GM21390 (cell line): ENCODE measurements at regions not wholly inside any gene's neighbourhood (a gene's known extent, or its start where the extent isn't known, plus 50 kb on each side); places are given as distances from the start of the nearest gene placed in this dataset.

Source experiments
- ATAC-seq: cut with Tn5 transposase; IDR thresholded peaks from one replicate; pipeline ENCODE4 v1.9.1; 2021; ENCODE audit not compliant: unreplicated experiment

DNA sequence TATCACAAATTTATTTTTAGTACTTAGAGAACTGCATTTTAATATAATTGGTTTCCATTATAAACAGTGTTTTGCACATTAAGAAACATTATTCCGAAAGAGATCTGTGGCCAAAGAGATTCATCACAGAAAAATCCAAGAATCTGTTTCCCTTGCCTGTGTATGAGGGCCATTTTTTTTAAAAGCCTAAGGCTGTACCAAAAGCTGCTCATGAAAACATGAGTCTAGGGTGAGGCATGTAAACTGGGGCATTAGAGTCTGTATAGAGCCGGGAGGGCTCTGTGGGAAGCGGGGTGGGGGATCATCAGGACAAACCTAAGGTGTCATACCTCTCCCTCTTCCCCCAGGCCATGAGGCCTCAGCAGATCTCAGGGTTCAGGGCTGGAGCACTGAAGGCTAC, 223.8 kb downstream of the FBXO15 start:
- no peak for ATAC-seq

DNA sequence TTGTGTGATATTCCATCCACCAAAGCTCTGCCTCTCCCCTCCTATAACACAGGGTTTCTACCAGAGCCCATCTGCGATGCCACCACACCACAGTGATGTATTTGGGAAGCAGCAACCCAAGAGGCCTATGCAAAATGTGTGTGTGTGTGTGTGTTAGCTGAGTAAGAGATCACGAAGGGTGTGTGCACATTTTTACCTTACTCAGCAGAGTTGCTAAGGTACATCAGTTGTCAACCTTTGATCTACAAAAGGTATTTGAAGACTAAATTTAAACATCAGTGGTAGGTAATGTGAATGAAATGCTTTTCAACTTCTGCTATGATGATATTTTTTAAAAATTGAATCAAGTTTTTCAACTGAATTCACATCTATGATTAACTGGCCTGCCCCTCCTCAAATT, 227.6 kb downstream of the FBXO15 start:
- no peak for ATAC-seq

GRCh38 chr18:73918816-73919215, 228.8 kb downstream of the FBXO15 start:
- no peak for ATAC-seq

GRCh38 chr18:73917046-73917445, 230.6 kb downstream of the FBXO15 start:
- no peak for ATAC-seq

GRCh38 chr18:73913505-73913904, 234.1 kb downstream of the FBXO15 start:
- ATAC-seq: no peak

- no peak for ATAC-seq
These were observed 239.3 kb downstream of the FBXO15 start for GRCh38 chr18:73908323-73908722.

- no peak for ATAC-seq
These were observed 246.1 kb downstream of the FBXO15 start for GRCh38 chr18:73901566-73901965.

DNA sequence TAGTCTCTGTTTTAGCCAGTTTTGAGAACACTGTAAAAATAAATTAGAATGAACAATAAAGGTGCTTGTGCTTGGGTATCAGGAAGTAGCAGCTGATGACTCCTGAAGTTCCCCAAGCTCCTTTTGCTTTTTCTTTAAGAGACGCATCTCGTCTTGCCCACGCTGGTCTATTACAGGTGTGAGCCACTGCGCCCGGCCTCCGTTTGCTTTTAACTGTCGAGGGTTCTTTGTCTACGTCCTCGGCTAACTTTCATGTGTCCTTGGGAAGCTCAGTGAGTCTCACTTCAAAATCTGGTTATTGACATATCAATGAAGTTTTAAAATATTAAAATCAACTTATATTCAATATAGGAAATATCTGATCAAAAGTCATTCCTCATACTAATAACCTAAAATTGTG, 246.5 kb downstream of the FBXO15 start:
- ATAC-seq: no peak

GRCh38 chr18:73900106-73900835, 247.4 kb downstream of the FBXO15 start:
- ATAC-seq: no peak

DNA sequence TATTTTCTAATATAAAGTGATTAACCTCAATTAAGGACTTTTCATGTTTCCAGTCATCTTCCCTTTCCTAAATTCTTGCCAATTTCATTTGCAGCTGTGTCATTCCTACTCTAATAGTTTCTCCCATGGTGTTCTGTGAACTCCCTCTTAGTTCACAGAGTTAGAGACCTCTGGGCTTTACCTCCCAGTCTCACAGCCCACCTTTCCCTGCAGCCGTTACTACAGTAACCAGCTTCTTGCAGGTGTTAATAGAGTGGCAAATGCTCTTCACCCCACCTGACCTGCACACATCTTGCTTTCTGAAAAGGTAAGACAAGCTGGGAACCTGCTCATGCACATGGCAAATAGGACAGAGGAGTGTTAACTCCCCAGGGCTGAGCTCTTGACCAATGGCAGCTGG, 250.1 kb downstream of the FBXO15 start:
- no peak for ATAC-seq

DNA sequence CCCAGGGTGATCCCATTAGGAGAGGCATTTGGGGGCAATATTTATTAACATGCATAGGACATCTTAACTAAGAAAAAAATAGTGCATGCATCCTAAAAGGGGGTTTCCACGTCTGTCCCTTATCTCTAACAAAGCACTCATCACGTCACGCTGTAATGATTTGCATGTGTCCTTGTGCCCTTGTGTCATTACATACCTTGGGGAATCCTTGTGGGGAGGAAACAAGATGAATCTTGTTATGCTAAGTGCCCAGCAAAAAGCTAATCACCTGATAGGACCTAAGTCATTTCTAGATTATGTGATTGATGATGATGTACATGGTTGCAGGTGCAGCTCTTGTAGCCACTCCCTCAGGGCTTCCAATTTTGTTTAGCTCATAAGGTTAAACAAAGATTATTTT, 250.9 kb downstream of the FBXO15 start:
- ATAC-seq: peak; percentile 59

DNA sequence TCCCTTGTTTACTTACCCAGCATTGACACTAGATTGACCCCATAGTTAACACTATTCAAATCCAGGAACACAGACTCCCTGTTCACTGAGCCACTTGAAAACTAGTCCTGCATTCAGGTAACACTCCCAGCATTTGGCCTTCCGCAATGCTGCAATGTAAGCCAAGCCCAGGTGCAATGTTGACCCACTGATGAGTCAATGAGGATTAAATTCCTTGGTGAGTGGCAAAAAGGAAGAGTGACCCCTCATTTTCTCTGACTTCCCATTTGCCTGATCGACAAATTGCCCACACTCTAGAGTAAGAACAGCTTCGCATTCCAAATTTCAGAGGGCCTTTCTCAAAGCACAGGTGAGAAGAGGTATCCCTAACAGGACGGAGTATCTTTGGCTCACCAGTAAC, 251.9 kb downstream of the FBXO15 start:
- ATAC-seq: no peak

DNA sequence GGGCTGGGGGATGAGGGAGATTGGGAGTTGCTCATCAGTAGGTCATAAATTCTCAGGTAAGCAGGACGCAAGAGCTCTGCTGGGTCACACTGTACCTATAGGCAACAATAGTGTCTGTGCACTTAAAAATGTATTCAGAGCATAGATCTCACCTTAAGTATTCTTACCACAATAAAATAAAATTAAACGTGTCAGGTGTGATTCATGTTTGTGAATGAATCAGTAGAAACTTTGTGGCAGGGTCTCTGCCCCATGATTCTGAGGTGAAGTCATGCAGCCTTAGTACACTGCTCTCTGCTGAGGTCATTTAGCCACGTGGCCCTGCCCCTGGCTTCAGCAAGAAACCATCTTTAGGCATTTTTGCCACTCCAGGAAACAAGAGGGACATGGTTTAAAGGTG, 253.8 kb downstream of the FBXO15 start:
- no peak for ATAC-seq

DNA sequence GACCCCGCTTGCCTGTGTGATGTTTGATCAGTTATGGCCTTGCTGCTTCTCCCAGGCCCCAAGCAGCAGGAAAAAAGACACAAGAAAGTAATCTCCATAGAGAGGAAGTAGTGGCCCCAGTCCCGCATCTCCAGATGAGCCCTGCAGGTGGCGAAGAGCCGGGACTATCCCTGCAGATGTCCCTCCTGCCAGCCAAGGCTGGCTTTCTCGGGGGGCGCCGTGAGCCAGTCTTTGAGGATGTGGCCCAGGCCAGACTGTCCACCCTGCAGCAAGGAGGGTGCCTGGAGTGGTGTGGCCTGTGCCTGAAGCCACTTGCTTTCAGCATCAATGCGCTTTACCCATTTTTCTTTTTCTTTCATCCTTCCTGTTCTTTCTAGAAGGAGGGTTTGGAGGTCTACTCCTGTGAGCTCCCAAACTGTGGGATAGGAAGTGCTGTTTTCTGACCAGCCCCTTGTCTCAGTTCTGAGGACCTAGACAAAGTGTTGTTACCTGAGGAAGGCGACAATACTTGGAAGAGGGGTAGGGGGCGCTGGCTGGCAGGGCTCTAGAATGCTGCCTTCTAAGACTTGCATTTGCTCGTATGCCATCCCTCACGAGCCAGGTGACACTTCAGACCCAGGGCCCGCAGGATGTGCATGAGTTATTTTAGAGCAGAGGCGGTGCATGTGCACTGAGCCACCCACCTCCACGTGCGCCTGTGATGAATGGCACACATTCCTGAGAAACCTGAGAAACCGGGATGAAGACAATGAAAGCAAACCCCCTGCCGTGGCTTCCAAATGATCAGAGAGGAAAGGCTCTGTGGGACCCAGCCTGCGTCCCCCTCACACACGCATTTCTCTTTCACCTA, 255.8 kb downstream of the FBXO15 start:
- ATAC-seq: no peak

GRCh38 chr18:73888565-73888964, 259.1 kb downstream of the FBXO15 start:
- ATAC-seq: no peak

GRCh38 chr18:73887801-73888200, 259.8 kb downstream of the FBXO15 start:
- ATAC-seq: no peak

DNA sequence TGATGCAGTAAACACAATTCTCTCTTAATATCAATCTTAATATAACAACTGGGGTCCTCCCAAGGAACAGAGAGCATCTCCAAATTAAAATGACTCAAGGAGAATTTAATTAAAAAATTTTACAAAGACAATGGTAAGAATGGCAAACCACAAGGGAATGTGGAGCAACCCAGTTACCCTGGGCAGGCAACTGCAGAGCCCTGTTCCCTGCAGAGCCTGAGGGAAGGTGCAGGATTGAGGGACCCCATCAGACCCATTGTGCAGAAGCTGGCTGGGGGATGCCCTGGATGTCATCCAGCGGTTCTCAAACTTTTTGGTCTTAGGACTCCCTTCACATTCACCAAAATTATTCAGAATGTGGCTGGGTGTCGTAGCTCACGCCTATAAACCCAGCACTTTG, 262.8 kb downstream of the FBXO15 start:
- ATAC-seq: no peak

- ATAC-seq: no peak
These were observed 266.2 kb downstream of the FBXO15 start for GRCh38 chr18:73881396-73881917.

DNA sequence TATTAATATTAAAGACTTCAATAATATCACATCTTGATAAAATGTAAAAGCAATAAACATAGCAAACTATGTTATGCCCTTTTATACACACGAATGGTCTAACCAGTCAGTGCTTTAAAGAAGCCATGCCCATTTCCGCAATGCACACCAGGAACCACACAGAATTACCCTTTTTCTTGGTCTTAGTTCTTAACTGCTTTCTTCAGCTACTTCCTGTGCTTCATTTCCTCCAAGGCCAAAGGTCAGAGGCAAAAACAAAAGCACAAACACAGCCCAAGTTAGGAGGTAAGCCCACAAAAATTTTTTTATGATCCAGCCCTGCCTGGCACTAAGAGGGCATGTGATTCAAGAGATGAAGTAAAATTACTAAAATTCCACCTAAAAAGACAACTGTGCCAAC, 267.2 kb downstream of the FBXO15 start:
- no peak for ATAC-seq

DNA sequence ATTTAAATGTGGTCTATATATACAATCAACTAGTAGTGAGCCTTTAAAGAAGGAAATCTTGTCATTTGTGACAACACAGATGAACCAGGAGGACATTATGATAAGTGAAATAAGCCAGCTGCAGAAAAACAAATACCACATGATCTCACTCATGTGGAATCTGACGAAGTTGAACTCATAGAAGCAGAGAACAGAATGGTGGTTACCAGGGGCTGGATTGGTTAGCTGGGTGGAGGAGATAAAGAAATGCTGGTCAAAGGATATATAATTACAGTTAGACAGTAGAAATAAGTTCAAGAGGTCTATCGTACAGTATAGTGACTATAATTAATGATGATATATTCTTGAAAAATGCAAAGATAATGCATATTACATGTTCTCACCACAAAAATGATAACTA, 267.9 kb downstream of the FBXO15 start:
- no peak for ATAC-seq

DNA sequence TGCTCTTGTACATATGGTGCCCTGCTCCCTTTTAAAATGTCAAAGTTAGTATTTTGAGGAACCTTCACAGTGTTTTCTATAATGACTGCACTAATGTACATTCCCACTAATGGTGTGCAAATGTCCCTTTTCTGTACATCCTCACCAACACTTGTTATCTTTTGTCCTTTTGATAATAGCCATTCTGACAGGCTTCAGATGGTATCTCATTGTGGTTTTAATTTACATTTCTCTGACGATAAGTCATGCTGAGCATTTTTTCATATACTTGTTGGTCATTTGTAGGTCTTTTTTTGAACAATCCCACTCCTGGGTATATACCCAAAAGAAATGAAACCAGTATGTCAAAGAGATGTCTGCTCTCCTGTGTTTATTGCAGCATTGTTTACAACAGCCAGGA, 268.3 kb downstream of the FBXO15 start:
- no peak for ATAC-seq

GRCh38 chr18:73869182-73869581, 278.5 kb downstream of the FBXO15 start:
- ATAC-seq: no peak
